GM12878 (cell line): ENCODE measurements at regions not wholly inside any gene's neighbourhood (a gene's known extent, or its start where the extent isn't known, plus 50 kb on each side); places are given as distances from the start of the nearest gene placed in this dataset.

Experiments
- ATAC-seq: fragments of 200-7000 bp; cut with Tn5 transposase; 3 replicates; pipeline ENCODE4 v1.9.1; 2020; ENCODE audit warnings: mild to moderate bottlenecking, moderate library complexity
- BruUV-seq: library from RNA; stranded (reverse); fragments of 400-500 nt; replicated peaks from 2 replicates; lab custom pipeline; 2021; lab: Mats Ljungman, UMichigan
- CTCF ChIA-PET: fragments of 300-600 bp; sonication (Branson Sonifier 250); formaldehyde crosslinking; extraction: SDS; loops from one replicate; lab custom pipeline; 2021; ENCODE audit warnings: inconsistent platforms; lab: Yijun Ruan, JAX
- POLR2A ChIA-PET: fragments of 350-600 bp; formaldehyde crosslinking; extraction: SDS; loops from one replicate; lab custom pipeline; 2021; ENCODE audit warnings: inconsistent platforms; lab: Charles Lee
- RAD21 ChIA-PET: fragments of 300-600 bp; sonication (Branson Sonifier 250); formaldehyde crosslinking; loops from one replicate; lab custom pipeline; 2023; ENCODE audit warnings: antibody characterized with exemption; ENCODE audit not compliant: unreplicated experiment; lab: Charles Lee
- SMC1A ChIA-PET: fragments of 300-600 bp; sonication (Branson Sonifier 250); formaldehyde crosslinking; loops from one replicate; lab custom pipeline; 2023; ENCODE audit not compliant: unreplicated experiment, uncharacterized antibody; lab: Charles Lee
- DNase-seq: peaks from one replicate; pipeline ENCODE4 v3.0.0-alpha.2; 2011; ENCODE audit warnings: low read depth, low spot score
- FAIRE-seq: peaks from 3 replicates; lab custom pipeline; 2011; peaks lifted over from hg19 to GRCh38; lab: Jason Lieb, UNC
- H2AFZ ChIP-seq: 2 replicates; pipeline ENCODE4 v1.6.0; 2011; ENCODE audit warnings: low read depth, low read length, control low read depth; ENCODE audit not compliant: control insufficient read depth
- H3K27ac ChIP-seq: 2 replicates; pipeline ENCODE4 v1.5.1; 2011; ENCODE audit warnings: control low read depth; ENCODE audit not compliant: control insufficient read depth, insufficient read depth
- H3K27me3 ChIP-seq, 2 experiments: replicated peaks in 1 of 2; 2 replicates each; pipeline versions ENCODE4 v1.6.0 to v1.6.1; 2011; ENCODE audit warnings: low read length in 1 of 2; ENCODE audit not compliant: control insufficient read depth in 2 of 2, insufficient read depth in 2 of 2
- H3K36me3 ChIP-seq, 2 experiments: 2 replicates each; pipeline ENCODE4 v1.5.1; 2011; ENCODE audit warnings: low read length in 1 of 2; ENCODE audit not compliant: control insufficient read depth in 2 of 2, insufficient read depth in 2 of 2
- H3K4me1 ChIP-seq: 2 replicates; pipeline ENCODE4 v1.6.1; 2011; ENCODE audit warnings: mild to moderate bottlenecking, low read length, moderate library complexity, mixed read lengths; ENCODE audit not compliant: control insufficient read depth, insufficient read depth
- H3K4me2 ChIP-seq: 2 replicates; pipeline ENCODE4 v1.6.0; 2011; ENCODE audit warnings: control low read depth; ENCODE audit not compliant: control insufficient read depth, insufficient read depth
- H3K4me3 ChIP-seq: fragments of 200-600 bp; sonication (generic); 2 replicates; pipeline ENCODE4 v1.5.1; 2016
- H3K79me2 ChIP-seq: 2 replicates; pipeline ENCODE4 v1.6.0; 2011; ENCODE audit warnings: low read length; ENCODE audit not compliant: control insufficient read depth, insufficient read depth
- H3K9ac ChIP-seq: 2 replicates; pipeline ENCODE4 v1.8.0; 2011; ENCODE audit warnings: low read length, control low read depth, mixed read lengths; ENCODE audit not compliant: control insufficient read depth, insufficient read depth
- H3K9me3 ChIP-seq: replicated peaks from 3 replicates; pipeline ENCODE4 v1.5.1; 2011; ENCODE audit warnings: mild to moderate bottlenecking, low read length; ENCODE audit not compliant: control insufficient read depth, insufficient read depth
- H4K20me1 ChIP-seq: 2 replicates; pipeline ENCODE4 v1.6.0; 2011; ENCODE audit not compliant: control insufficient read depth, insufficient read depth
- IRF5 ChIP-seq: fragments of 450-650 bp; IDR thresholded peaks from 2 replicates; pipeline ENCODE4 v1.6.1; 2017; ENCODE audit warnings: borderline replicate concordance
- MXI1 ChIP-seq: fragments of 150-350 bp; IDR thresholded peaks from 2 replicates; pipeline ENCODE4 v1.6.1; 2011; ENCODE audit warnings: low read depth, mild to moderate bottlenecking, inconsistent platforms, low read length, improper control_type of control experiment
- SIN3A ChIP-seq: IDR thresholded peaks from 2 replicates; pipeline ENCODE4 v1.6.1; 2012; ENCODE audit warnings: low read depth, low read length, improper control_type of control experiment
- SUPT20H ChIP-seq: IDR thresholded peaks from 2 replicates; pipeline ENCODE4 v1.6.1; 2011; ENCODE audit warnings: low read depth, mild to moderate bottlenecking, low read length, moderate library complexity, borderline replicate concordance; ENCODE audit not compliant: control insufficient read depth
- WGBS: methylation state at CpG from one replicate; pipeline ENCODE4 v1.1.6; 2016; ENCODE audit warnings: low lambda C conversion rate; ENCODE audit not compliant: insufficient replicate concordance, insufficient coverage; ENCODE audit errors: missing lambda C conversion rate; 5-methylcytosine and 5-hydroxymethylcytosine counted together
- in situ Hi-C: fragments of 300-500 bp; cut with MboI; formaldehyde crosslinking; loops from 9 replicates; pipeline ENCODE4 v1.14.3; 2018; ENCODE audit warnings: mixed read lengths
- intact Hi-C: fragments of 100-400 bp; cut with micrococcal nuclease; formaldehyde crosslinking; loops from one replicate; pipeline ENCODE4 v1.14.2; 2022; ENCODE audit not compliant: unreplicated experiment
- TF ChIP-seq, protein P1 (sequence below): fragments of 450-650 bp; IDR thresholded peaks from 2 replicates; pipeline ENCODE4 v1.6.1; 2017; ENCODE audit warnings: mild to moderate bottlenecking, moderate library complexity

- intact Hi-C loops, result no loop called here
- Histone ChIP-seq H3K9me3 (no peaks in the 10 kb centered on the region), H3K36me3 (no peaks in the 10 kb centered on the region), H3K79me2 (no peaks in the 10 kb centered on the region), H3K4me1 (no peaks in the 10 kb centered on the region), H3K4me2 (no peak overlapping the region), H3K27me3 (no peaks in the 10 kb centered on the region), H3K27ac (no peak overlapping the region), H3K4me3 (no peak overlapping the region), H4K20me1 (no peaks in the 10 kb centered on the region), H3K9ac (no peak overlapping the region), H2AFZ (no peak overlapping the region)
- DNase-seq (no peak), FAIRE-seq (no peak), ATAC-seq (no peak)
- 50% methylated on average over 2 of the region's 2 CpGs for WGBS
- SMC1A ChIA-PET, result no interaction called here
- POLR2A ChIA-PET, result no interaction called here
- no TSS peak for BruUV-seq
- no peak for TF ChIP-seq SIN3A
- TF ChIP-seq IRF5, result no peak
- TF ChIP-seq, protein P1, sequence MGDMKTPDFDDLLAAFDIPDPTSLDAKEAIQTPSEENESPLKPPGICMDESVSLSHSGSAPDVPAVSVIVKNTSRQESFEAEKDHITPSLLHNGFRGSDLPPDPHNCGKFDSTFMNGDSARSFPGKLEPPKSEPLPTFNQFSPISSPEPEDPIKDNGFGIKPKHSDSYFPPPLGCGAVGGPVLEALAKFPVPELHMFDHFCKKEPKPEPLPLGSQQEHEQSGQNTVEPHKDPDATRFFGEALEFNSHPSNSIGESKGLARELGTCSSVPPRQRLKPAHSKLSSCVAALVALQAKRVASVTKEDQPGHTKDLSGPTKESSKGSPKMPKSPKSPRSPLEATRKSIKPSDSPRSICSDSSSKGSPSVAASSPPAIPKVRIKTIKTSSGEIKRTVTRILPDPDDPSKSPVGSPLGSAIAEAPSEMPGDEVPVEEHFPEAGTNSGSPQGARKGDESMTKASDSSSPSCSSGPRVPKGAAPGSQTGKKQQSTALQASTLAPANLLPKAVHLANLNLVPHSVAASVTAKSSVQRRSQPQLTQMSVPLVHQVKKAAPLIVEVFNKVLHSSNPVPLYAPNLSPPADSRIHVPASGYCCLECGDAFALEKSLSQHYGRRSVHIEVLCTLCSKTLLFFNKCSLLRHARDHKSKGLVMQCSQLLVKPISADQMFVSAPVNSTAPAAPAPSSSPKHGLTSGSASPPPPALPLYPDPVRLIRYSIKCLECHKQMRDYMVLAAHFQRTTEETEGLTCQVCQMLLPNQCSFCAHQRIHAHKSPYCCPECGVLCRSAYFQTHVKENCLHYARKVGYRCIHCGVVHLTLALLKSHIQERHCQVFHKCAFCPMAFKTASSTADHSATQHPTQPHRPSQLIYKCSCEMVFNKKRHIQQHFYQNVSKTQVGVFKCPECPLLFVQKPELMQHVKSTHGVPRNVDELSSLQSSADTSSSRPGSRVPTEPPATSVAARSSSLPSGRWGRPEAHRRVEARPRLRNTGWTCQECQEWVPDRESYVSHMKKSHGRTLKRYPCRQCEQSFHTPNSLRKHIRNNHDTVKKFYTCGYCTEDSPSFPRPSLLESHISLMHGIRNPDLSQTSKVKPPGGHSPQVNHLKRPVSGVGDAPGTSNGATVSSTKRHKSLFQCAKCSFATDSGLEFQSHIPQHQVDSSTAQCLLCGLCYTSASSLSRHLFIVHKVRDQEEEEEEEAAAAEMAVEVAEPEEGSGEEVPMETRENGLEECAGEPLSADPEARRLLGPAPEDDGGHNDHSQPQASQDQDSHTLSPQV, result no peak
- TF ChIP-seq MXI1, result no peak
- no peak for TF ChIP-seq SUPT20H
- RAD21 ChIA-PET, result no interaction called here
- CTCF ChIA-PET, result interaction anchor here (0.7 to 3.3 kb wide), 3 partner anchors 12 to 16 kb away, joined by 3 to 10 read pairs (median 4); no protein-coding TSS in a partner anchor
- in situ Hi-C loops, result no loop called here
Observed at GRCh38 chr3:107077391-107077790, 299.8 kb upstream of the CCDC54 start.
